ENCODE measurements at regions not wholly inside any gene's neighbourhood (a gene's known extent, or its start where the extent isn't known, plus 50 kb on each side); places are given as distances from the start of the nearest gene placed in this dataset.

GRCh38 chr13:74461011-74461410, 326.8 kb upstream of the KLF12 start:
- Histone ChIP-seq H3K27me3 (ENCODE audit: insufficient read depth, low read depth, severe bottlenecking) (no peaks in the 10 kb centered on the region), H3K36me3 (no peaks in the 10 kb centered on the region), H3K27ac (no peak overlapping the region), H3K4me3 (ENCODE audit: low read depth, low read length) (no peak overlapping the region), H3K9me3 (ENCODE audit: severe bottlenecking) (no peaks in the 10 kb centered on the region)
- no peak for TF ChIP-seq CTCF (IDR thresholded peaks at IDR 0.05; ENCODE audit: low read depth, low read length)
- no peak for DNase-seq

GRCh38 chr13:74452881-74453280, 318.7 kb upstream of the KLF12 start:
- TF ChIP-seq CTCF (IDR thresholded peaks at IDR 0.05; ENCODE audit: low read depth, low read length), result no peak
- DNase-seq, result no peak

GRCh38 chr13:74452176-74452575, 318.0 kb upstream of the KLF12 start:
- H3K9me3 ChIP-seq (ENCODE audit: severe bottlenecking), result no peaks in the 10 kb centered on the region
- H3K4me3 ChIP-seq (ENCODE audit: low read depth, low read length), result no peak overlapping the region
- no peak overlapping the region for H3K27ac ChIP-seq
- no peaks in the 10 kb centered on the region for H3K27me3 ChIP-seq (ENCODE audit: insufficient read depth, low read depth, severe bottlenecking)
- no peak for DNase-seq
- H3K36me3 ChIP-seq, result no peaks in the 10 kb centered on the region
- TF ChIP-seq CTCF (IDR thresholded peaks at IDR 0.05; ENCODE audit: low read depth, low read length), result no peak

More at GRCh38 chr13:74452881-74453280, 318.7 kb upstream of the KLF12 start:
- Histone ChIP-seq H3K36me3 (no peaks in the 10 kb centered on the region), H3K9me3 (ENCODE audit: severe bottlenecking) (no peaks in the 10 kb centered on the region), H3K27ac (no peak overlapping the region), H3K4me3 (ENCODE audit: low read depth, low read length) (no peak overlapping the region), H3K27me3 (ENCODE audit: insufficient read depth, low read depth, severe bottlenecking) (no peaks in the 10 kb centered on the region)

- no peak overlapping the region for H3K27ac ChIP-seq
- no peak for DNase-seq
- TF ChIP-seq CTCF (IDR thresholded peaks at IDR 0.05; ENCODE audit: low read depth, low read length), result no peak
- H3K27me3 ChIP-seq (ENCODE audit: insufficient read depth, low read depth, severe bottlenecking), result no peaks in the 10 kb centered on the region
- H3K4me3 ChIP-seq (ENCODE audit: low read depth, low read length), result no peak overlapping the region
- H3K36me3 ChIP-seq, result no peaks in the 10 kb centered on the region
- no peaks in the 10 kb centered on the region for H3K9me3 ChIP-seq (ENCODE audit: severe bottlenecking)
Observed at GRCh38 chr13:74450964-74451363, 316.8 kb upstream of the KLF12 start.

GRCh38 chr13:74450525-74450845, 316.3 kb upstream of the KLF12 start:
- TF ChIP-seq CTCF (IDR thresholded peaks at IDR 0.05; ENCODE audit: low read depth, low read length), result no peak
- no peaks in the 10 kb centered on the region for H3K27me3 ChIP-seq (ENCODE audit: insufficient read depth, low read depth, severe bottlenecking)
- no peak overlapping the region for H3K4me3 ChIP-seq (ENCODE audit: low read depth, low read length)
- H3K36me3 ChIP-seq, result no peaks in the 10 kb centered on the region
- no peaks in the 10 kb centered on the region for H3K9me3 ChIP-seq (ENCODE audit: severe bottlenecking)
- H3K27ac ChIP-seq, result no peak overlapping the region
- no peak for DNase-seq

- no peaks in the 10 kb centered on the region for H3K27me3 ChIP-seq (ENCODE audit: insufficient read depth, low read depth, severe bottlenecking)
- peak; percentile 8 for DNase-seq
- no peak overlapping the region for H3K27ac ChIP-seq
- TF ChIP-seq CTCF (IDR thresholded peaks at IDR 0.05; ENCODE audit: low read depth, low read length), result no peak
- no peak overlapping the region for H3K4me3 ChIP-seq (ENCODE audit: low read depth, low read length)
- H3K9me3 ChIP-seq (ENCODE audit: severe bottlenecking), result no peaks in the 10 kb centered on the region
- H3K36me3 ChIP-seq, result no peaks in the 10 kb centered on the region
Observed at GRCh38 chr13:74449811-74450524, 315.8 kb upstream of the KLF12 start.

Data from WERI-Rb-1 (cell line).